KMS-11 (cell line): ENCODE measurements at regions not wholly inside any gene's neighbourhood (a gene's known extent, or its start where the extent isn't known, plus 50 kb on each side); places are given as distances from the start of the nearest gene placed in this dataset.

Experiments used
- H2AFZ ChIP-seq: fragments of 200-600 bp; sonication (generic); 2 replicates; pipeline ENCODE4 v1.6.1; 2016; ENCODE audit warnings: antibody characterized with exemption, mixed run types, low read depth
- H3K27ac ChIP-seq: fragments of 200-600 bp; sonication (generic); 2 replicates; pipeline ENCODE4 v1.6.1; 2016; ENCODE audit warnings: mild to moderate bottlenecking, mixed run types
- H3K27me3 ChIP-seq: fragments of 200-600 bp; sonication (generic); 2 replicates; pipeline ENCODE4 v1.6.1; 2017; ENCODE audit warnings: mild to moderate bottlenecking, low read depth, mixed run types, moderate library complexity; ENCODE audit not compliant: insufficient read depth
- H3K36me3 ChIP-seq: fragments of 200-600 bp; sonication (generic); 2 replicates; pipeline ENCODE4 v1.6.1; 2017; ENCODE audit warnings: mild to moderate bottlenecking, mixed run types; ENCODE audit not compliant: insufficient read depth
- H3K4me1 ChIP-seq: fragments of 200-600 bp; sonication (generic); 2 replicates; pipeline ENCODE4 v1.6.1; 2016; ENCODE audit warnings: mild to moderate bottlenecking, low read depth, mixed run types; ENCODE audit not compliant: poor library complexity, severe bottlenecking
- H3K4me2 ChIP-seq: fragments of 200-600 bp; sonication (generic); 2 replicates; pipeline ENCODE4 v1.7.0; 2016; ENCODE audit warnings: mild to moderate bottlenecking, mixed run types
- H3K4me3 ChIP-seq: fragments of 200-600 bp; sonication (generic); IDR thresholded peaks from 2 replicates; pipeline ENCODE4 v1.6.1; 2017; ENCODE audit warnings: low read depth, low read length, mixed read lengths; ENCODE audit not compliant: insufficient read depth
- H3K79me2 ChIP-seq: fragments of 200-600 bp; sonication (generic); 2 replicates; pipeline ENCODE4 v1.6.1; 2016; ENCODE audit warnings: low read depth, mixed run types; ENCODE audit not compliant: insufficient read depth
- H3K9ac ChIP-seq: fragments of 200-600 bp; sonication (generic); 2 replicates; pipeline ENCODE4 v1.6.1; 2016; ENCODE audit warnings: mild to moderate bottlenecking, mixed run types
- H4K20me1 ChIP-seq: fragments of 200-600 bp; sonication (generic); 2 replicates; pipeline ENCODE4 v1.6.1; 2016; ENCODE audit warnings: mild to moderate bottlenecking, mixed run types; ENCODE audit not compliant: insufficient read depth
- CTCF ChIP-seq: fragments of 200-600 bp; sonication (generic); conservative IDR thresholded peaks from 2 replicates; pipeline ENCODE4 v1.6.1; 2017; ENCODE audit warnings: low read depth, mild to moderate bottlenecking, antibody characterized with exemption, low read length, moderate library complexity, mixed read lengths

- H3K4me3 ChIP-seq = no peak overlapping the region
- H3K36me3 ChIP-seq = no peaks in the 10 kb centered on the region
- H3K27me3 ChIP-seq = no peaks in the 10 kb centered on the region
- H3K4me1 ChIP-seq = no peaks in the 10 kb centered on the region
- no peaks in the 10 kb centered on the region for H3K79me2 ChIP-seq
- no peaks in the 10 kb centered on the region for H4K20me1 ChIP-seq
- H3K9ac ChIP-seq = no peak overlapping the region
- TF ChIP-seq CTCF = no peak
- H2AFZ ChIP-seq = no peak overlapping the region
- H3K27ac ChIP-seq = no peak overlapping the region
- no peak overlapping the region for H3K4me2 ChIP-seq
Observed at GRCh38 chr16:64047878-64048277, 1074.0 kb downstream of the CDH11 start.

GRCh38 chr16:64047207-64047606 is 1074.7 kb downstream of the CDH11 start:
- H3K4me1 ChIP-seq = no peaks in the 10 kb centered on the region
- H3K27ac ChIP-seq = no peak overlapping the region
- H3K4me2 ChIP-seq = no peak overlapping the region
- H3K9ac ChIP-seq = no peak overlapping the region
- H4K20me1 ChIP-seq = no peaks in the 10 kb centered on the region
- no peaks in the 10 kb centered on the region for H3K79me2 ChIP-seq
- no peak for TF ChIP-seq CTCF
- H2AFZ ChIP-seq = no peak overlapping the region
- no peaks in the 10 kb centered on the region for H3K36me3 ChIP-seq
- no peaks in the 10 kb centered on the region for H3K27me3 ChIP-seq
- no peak overlapping the region for H3K4me3 ChIP-seq

DNA sequence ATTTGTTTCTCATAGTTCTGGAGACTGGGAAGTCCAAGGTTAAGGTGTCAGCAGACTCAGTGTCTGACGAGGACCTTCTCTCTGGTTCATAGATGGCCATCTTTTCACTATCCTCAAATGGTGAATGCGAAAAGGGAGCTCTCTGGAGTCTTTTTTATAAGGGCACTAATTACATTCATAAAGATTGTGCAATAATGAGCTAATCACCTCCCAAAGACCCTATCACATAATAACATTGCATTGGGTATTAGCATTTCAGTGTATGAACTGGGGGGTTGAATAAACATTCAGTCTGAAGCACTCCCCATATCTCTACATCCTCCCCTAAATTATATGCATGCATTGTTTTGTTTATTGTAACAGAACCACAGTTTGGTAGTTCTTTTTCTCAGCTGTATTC is 1086.5 kb downstream of the CDH11 start:
- Histone ChIP-seq H3K79me2 (no peaks in the 10 kb centered on the region), H3K4me1 (no peaks in the 10 kb centered on the region), H3K4me2 (no peak overlapping the region), H3K27me3 (no peaks in the 10 kb centered on the region), H3K9ac (no peak overlapping the region), H4K20me1 (no peaks in the 10 kb centered on the region), H3K4me3 (no peak overlapping the region), H3K36me3 (no peaks in the 10 kb centered on the region), H2AFZ (no peak overlapping the region), H3K27ac (no peak overlapping the region)
- no peak for TF ChIP-seq CTCF

DNA sequence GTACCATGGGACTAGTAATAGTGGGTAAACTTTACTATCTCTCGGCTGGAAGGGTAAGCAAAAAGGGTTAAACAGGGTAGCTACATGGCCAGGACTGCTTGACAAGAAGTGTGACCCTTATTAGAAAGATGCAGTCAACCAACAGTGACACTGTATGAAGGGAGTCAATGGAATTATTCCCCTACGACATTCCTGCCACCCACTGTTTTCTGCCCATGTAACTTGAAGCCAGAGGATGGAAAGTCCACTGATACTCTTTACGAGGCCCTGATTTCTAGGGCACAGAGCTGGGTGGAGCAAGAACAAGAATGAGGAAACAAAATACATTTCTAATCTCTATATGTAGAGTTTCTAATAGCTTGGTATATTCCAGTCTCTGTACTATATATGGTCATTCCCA is 1102.5 kb downstream of the CDH11 start:
- no peak for TF ChIP-seq CTCF
- H3K4me1 ChIP-seq = no peaks in the 10 kb centered on the region

GRCh38 chr16:64017796-64018195 is 1104.1 kb downstream of the CDH11 start:
- Histone ChIP-seq H3K4me1 (no peaks in the 10 kb centered on the region), H3K4me3 (no peak overlapping the region), H3K79me2 (no peaks in the 10 kb centered on the region), H2AFZ (no peak overlapping the region), H3K27me3 (no peaks in the 10 kb centered on the region), H4K20me1 (no peaks in the 10 kb centered on the region), H3K4me2 (no peak overlapping the region), H3K9ac (no peak overlapping the region), H3K36me3 (no peaks in the 10 kb centered on the region), H3K27ac (no peak overlapping the region)
- TF ChIP-seq CTCF = no peak

More for the DNA sequence above, 1102.5 kb downstream of the CDH11 start:
- Histone ChIP-seq H3K27me3 (no peaks in the 10 kb centered on the region), H3K4me3 (no peak overlapping the region), H3K9ac (no peak overlapping the region), H3K79me2 (no peaks in the 10 kb centered on the region), H4K20me1 (no peaks in the 10 kb centered on the region), H3K36me3 (no peaks in the 10 kb centered on the region), H3K27ac (no peak overlapping the region), H2AFZ (no peak overlapping the region), H3K4me2 (no peak overlapping the region)
